ENCODE measurements at regions not wholly inside any gene's neighbourhood (a gene's known extent, or its start where the extent isn't known, plus 50 kb on each side); places are given as distances from the start of the nearest gene placed in this dataset.
A peak's percentile ranks its signal among the peaks of the same experiment; 100 is the strongest.
"Not testable (repeated sequence)": the region's sequence is repeated elsewhere in the genome, so short reads cannot be mapped to it uniquely, and the experiment has no call there.

GRCh38 chr17:16873174-16874035 lies 98.5 kb downstream of the TNFRSF13B start:
- H3K4me1 ChIP-seq (ENCODE audit: low read length) = no peaks in the 10 kb centered on the region
- no peaks in the 10 kb centered on the region for H4K20me1 ChIP-seq (ENCODE audit: insufficient read depth, low read length)
- H3K9ac ChIP-seq (ENCODE audit: low read length) = no peak overlapping the region
- H3K27me3 ChIP-seq (ENCODE audit: low read depth, low read length) = no peaks in the 10 kb centered on the region
- no peak for TF ChIP-seq EZH2phosphoT487 (IDR thresholded peaks at IDR 0.05; ENCODE audit: low read depth)
- peak; percentile 64 for TF ChIP-seq CTCF (IDR thresholded peaks at IDR 0.05; ENCODE audit: low read depth, low read length)
- H3K79me2 ChIP-seq (ENCODE audit: low read length) = no peaks in the 10 kb centered on the region
- no peak overlapping the region for H2AFZ ChIP-seq (ENCODE audit: low read depth, low read length)
- no peak overlapping the region for H3K4me3 ChIP-seq (ENCODE audit: low read length)
- no peaks in the 10 kb centered on the region for H3K9me3 ChIP-seq (ENCODE audit: insufficient read depth, low read length)
- H3K36me3 ChIP-seq (replicated peaks; ENCODE audit: low read depth, low read length) = no peaks in the 10 kb centered on the region
- H3K27ac ChIP-seq (ENCODE audit: low read length) = no peak overlapping the region
- H3K4me2 ChIP-seq (ENCODE audit: low read length) = no peak overlapping the region

GRCh38 chr17:16872351-16873173 lies 99.4 kb downstream of the TNFRSF13B start:
- Histone ChIP-seq H3K4me3 (ENCODE audit: low read length) (no peak overlapping the region), H3K4me1 (ENCODE audit: low read length) (no peaks in the 10 kb centered on the region), H3K9ac (ENCODE audit: low read length) (no peak overlapping the region), H4K20me1 (ENCODE audit: insufficient read depth, low read length) (no peaks in the 10 kb centered on the region), H3K36me3 (replicated peaks; ENCODE audit: low read depth, low read length) (no peaks in the 10 kb centered on the region), H2AFZ (ENCODE audit: low read depth, low read length) (no peak overlapping the region), H3K9me3 (ENCODE audit: insufficient read depth, low read length) (no peaks in the 10 kb centered on the region), H3K4me2 (ENCODE audit: low read length) (no peak overlapping the region), H3K27ac (ENCODE audit: low read length) (no peak overlapping the region), H3K79me2 (ENCODE audit: low read length) (no peaks in the 10 kb centered on the region), H3K27me3 (ENCODE audit: low read depth, low read length) (no peaks in the 10 kb centered on the region)
- no peak for TF ChIP-seq CTCF (IDR thresholded peaks at IDR 0.05; ENCODE audit: low read depth, low read length)

GRCh38 chr17:16871446-16872190 lies 100.3 kb downstream of the TNFRSF13B start:
- not testable (repeated sequence) for H3K36me3 ChIP-seq (replicated peaks; ENCODE audit: low read depth, low read length); H3K9me3 ChIP-seq (ENCODE audit: insufficient read depth, low read length); H3K79me2 ChIP-seq (ENCODE audit: low read length); H3K4me2 ChIP-seq (ENCODE audit: low read length); H2AFZ ChIP-seq (ENCODE audit: low read depth, low read length); H3K27ac ChIP-seq (ENCODE audit: low read length); H3K4me3 ChIP-seq (ENCODE audit: low read length); H3K9ac ChIP-seq (ENCODE audit: low read length); H4K20me1 ChIP-seq (ENCODE audit: insufficient read depth, low read length); H3K4me1 ChIP-seq (ENCODE audit: low read length); H3K27me3 ChIP-seq (ENCODE audit: low read depth, low read length)

- Histone ChIP-seq H3K9ac (ENCODE audit: low read length) (no peak overlapping the region), H3K36me3 (replicated peaks; ENCODE audit: low read depth, low read length) (no peaks in the 10 kb centered on the region), H2AFZ (ENCODE audit: low read depth, low read length) (no peak overlapping the region), H3K79me2 (ENCODE audit: low read length) (no peaks in the 10 kb centered on the region), H4K20me1 (ENCODE audit: insufficient read depth, low read length) (no peaks in the 10 kb centered on the region), H3K27me3 (ENCODE audit: low read depth, low read length) (no peaks in the 10 kb centered on the region), H3K4me2 (ENCODE audit: low read length) (no peak overlapping the region), H3K27ac (ENCODE audit: low read length) (no peak overlapping the region), H3K4me3 (ENCODE audit: low read length) (no peak overlapping the region), H3K9me3 (ENCODE audit: insufficient read depth, low read length) (no peaks in the 10 kb centered on the region), H3K4me1 (ENCODE audit: low read length) (no peaks in the 10 kb centered on the region)
- TF ChIP-seq EZH2phosphoT487 (IDR thresholded peaks at IDR 0.05; ENCODE audit: low read depth) = no peak
- no peak for TF ChIP-seq CTCF (IDR thresholded peaks at IDR 0.05; ENCODE audit: low read depth, low read length)
These were observed 101.4 kb downstream of the TNFRSF13B start for GRCh38 chr17:16870253-16871245.

- H3K79me2 ChIP-seq (ENCODE audit: low read length); H3K27ac ChIP-seq (ENCODE audit: low read length); H3K27me3 ChIP-seq (ENCODE audit: low read depth, low read length); H3K4me1 ChIP-seq (ENCODE audit: low read length); H3K4me3 ChIP-seq (ENCODE audit: low read length); H3K36me3 ChIP-seq (replicated peaks; ENCODE audit: low read depth, low read length); H3K9me3 ChIP-seq (ENCODE audit: insufficient read depth, low read length); H2AFZ ChIP-seq (ENCODE audit: low read depth, low read length); H4K20me1 ChIP-seq (ENCODE audit: insufficient read depth, low read length); H3K4me2 ChIP-seq (ENCODE audit: low read length); H3K9ac ChIP-seq (ENCODE audit: low read length): not testable (repeated sequence)
These were observed 102.2 kb downstream of the TNFRSF13B start for GRCh38 chr17:16869531-16870252.

Measured in OCI-LY3 (cell line).